ENCODE measurements at regions not wholly inside any gene's neighbourhood (a gene's known extent, or its start where the extent isn't known, plus 50 kb on each side); places are given as distances from the start of the nearest gene placed in this dataset.
A peak's percentile ranks its signal among the peaks of the same experiment; 100 is the strongest.
"Not testable (repeated sequence)": the region's sequence is repeated elsewhere in the genome, so short reads cannot be mapped to it uniquely, and the experiment has no call there.

GRCh38 chr18:67455890-67456501 lies 60.5 kb downstream of the DSEL start:
- TF ChIP-seq ZNF274 (IDR thresholded peaks at IDR 0.05; ENCODE audit: low read depth, low read length): no peak
- H3K4me3 ChIP-seq (ENCODE audit: low read length): no peak overlapping the region

- no peak for TF ChIP-seq ZNF274 (IDR thresholded peaks at IDR 0.05; ENCODE audit: low read depth, low read length)
- H3K4me3 ChIP-seq (ENCODE audit: low read length): no peak overlapping the region
These were observed 62.6 kb downstream of the DSEL start for GRCh38 chr18:67453901-67454300.

GRCh38 chr18:67451960-67452359 lies 64.6 kb downstream of the DSEL start:
- no peak for TF ChIP-seq ZNF274 (IDR thresholded peaks at IDR 0.05; ENCODE audit: low read depth, low read length)

GRCh38 chr18:67451101-67451500 lies 65.4 kb downstream of the DSEL start:
- H3K4me3 ChIP-seq (ENCODE audit: low read length): not testable (repeated sequence)

More at GRCh38 chr18:67451960-67452359, 64.6 kb downstream of the DSEL start:
- H3K4me3 ChIP-seq (ENCODE audit: low read length): no peak overlapping the region

- TF ChIP-seq ZNF274 (IDR thresholded peaks at IDR 0.05; ENCODE audit: low read depth, low read length): no peak
These were observed 82.5 kb downstream of the DSEL start for GRCh38 chr18:67433971-67434370.

GRCh38 chr18:67432806-67433205 lies 83.7 kb downstream of the DSEL start:
- TF ChIP-seq ZNF274 (IDR thresholded peaks at IDR 0.05; ENCODE audit: low read depth, low read length): no peak
- no peak overlapping the region for H3K4me3 ChIP-seq (ENCODE audit: low read length)

More at GRCh38 chr18:67433971-67434370, 82.5 kb downstream of the DSEL start:
- no peak overlapping the region for H3K4me3 ChIP-seq (ENCODE audit: low read length)

- no peak for TF ChIP-seq ZNF274 (IDR thresholded peaks at IDR 0.05; ENCODE audit: low read depth, low read length)
- H3K4me3 ChIP-seq (ENCODE audit: low read length): no peak overlapping the region
These were observed 87.7 kb downstream of the DSEL start for GRCh38 chr18:67428805-67429204.

GRCh38 chr18:67428158-67428557 lies 88.4 kb downstream of the DSEL start:
- TF ChIP-seq ZNF274 (IDR thresholded peaks at IDR 0.05; ENCODE audit: low read depth, low read length): no peak
- H3K4me3 ChIP-seq (ENCODE audit: low read length): no peak overlapping the region

- H3K4me3 ChIP-seq (ENCODE audit: low read length): no peak overlapping the region
- TF ChIP-seq ZNF274 (IDR thresholded peaks at IDR 0.05; ENCODE audit: low read depth, low read length): no peak
These were observed 90.0 kb downstream of the DSEL start for GRCh38 chr18:67426486-67426885.

GRCh38 chr18:67425672-67426071 lies 90.8 kb downstream of the DSEL start:
- TF ChIP-seq ZNF274 (IDR thresholded peaks at IDR 0.05; ENCODE audit: low read depth, low read length): no peak
- no peak overlapping the region for H3K4me3 ChIP-seq (ENCODE audit: low read length)

GRCh38 chr18:67421651-67422050 lies 94.9 kb downstream of the DSEL start:
- H3K4me3 ChIP-seq (ENCODE audit: low read length): no peak overlapping the region
- no peak for TF ChIP-seq ZNF274 (IDR thresholded peaks at IDR 0.05; ENCODE audit: low read depth, low read length)

GRCh38 chr18:67417864-67418523 lies 98.5 kb downstream of the DSEL start:
- peak overlapping the region; percentile 33; the same call in 1 of the 2 replicates for H3K4me3 ChIP-seq (ENCODE audit: low read length)
- no peak for TF ChIP-seq ZNF274 (IDR thresholded peaks at IDR 0.05; ENCODE audit: low read depth, low read length)

GRCh38 chr18:67411116-67411515 lies 105.4 kb downstream of the DSEL start:
- TF ChIP-seq ZNF274 (IDR thresholded peaks at IDR 0.05; ENCODE audit: low read depth, low read length): no peak
- H3K4me3 ChIP-seq (ENCODE audit: low read length): no peak overlapping the region

GRCh38 chr18:67410075-67411070 lies 106.1 kb downstream of the DSEL start:
- TF ChIP-seq ZNF274 (IDR thresholded peaks at IDR 0.05; ENCODE audit: low read depth, low read length): no peak
- H3K4me3 ChIP-seq (ENCODE audit: low read length): no peak overlapping the region
